ENCODE measurements at regions not wholly inside any gene's neighbourhood (a gene's known extent, or its start where the extent isn't known, plus 50 kb on each side); places are given as distances from the start of the nearest gene placed in this dataset.
"Not testable (repeated sequence)": the region's sequence is repeated elsewhere in the genome, so short reads cannot be mapped to it uniquely, and the experiment has no call there.

GRCh38 chr13:83439464-83439863 lies 442.8 kb downstream of the SLITRK1 start:
- not testable (repeated sequence) for TF ChIP-seq CTCF, POLR2A, POLR2AphosphoS5 (IDR thresholded peaks at IDR 0.05)
